Neural cell (in vitro differentiated cells): ENCODE measurements at regions not wholly inside any gene's neighbourhood (a gene's known extent, or its start where the extent isn't known, plus 50 kb on each side); places are given as distances from the start of the nearest gene placed in this dataset.

Experiments used
- H2AFZ ChIP-seq: fragments of 200-600, 300-800 bp; sonication (generic), shearing (Covaris generic); 2 replicates; pipeline ENCODE4 v1.6.0; 2014; ENCODE audit warnings: low read depth, mild to moderate bottlenecking, antibody characterized with exemption, low read length, moderate library complexity
- H3F3A ChIP-seq: fragments of 200-600 bp; shearing (Covaris generic); 2 replicates; pipeline ENCODE4 v1.6.1; 2016; ENCODE audit warnings: mild to moderate bottlenecking, moderate library complexity, mixed read lengths, antibody characterized with exemption, low read length; ENCODE audit not compliant: insufficient read depth, poor library complexity, severe bottlenecking
- H3K27ac ChIP-seq: fragments of 200-600, 300-800 bp; sonication (generic), shearing (Covaris generic); 2 replicates; pipeline ENCODE4 v1.5.1; 2014; ENCODE audit warnings: mild to moderate bottlenecking, low read length, moderate library complexity
- H3K27me3 ChIP-seq: fragments of 300-800, 200-600 bp; sonication (generic), shearing (Covaris generic); 2 replicates; pipeline ENCODE4 v1.6.0; 2014; ENCODE audit warnings: mild to moderate bottlenecking, low read depth, low read length, moderate library complexity; ENCODE audit not compliant: insufficient read depth
- H3K36me3 ChIP-seq: fragments of 300-800, 200-600 bp; sonication (generic), shearing (Covaris generic); 2 replicates; pipeline ENCODE4 v1.5.1; 2014; ENCODE audit warnings: mild to moderate bottlenecking, antibody characterized with exemption, low read length, moderate library complexity; ENCODE audit not compliant: insufficient read depth
- H3K4me2 ChIP-seq: fragments of 300-800, 200-600 bp; sonication (generic), shearing (Covaris generic); 2 replicates; pipeline ENCODE4 v1.6.0; 2014; ENCODE audit warnings: mild to moderate bottlenecking, low read length
- H3K4me3 ChIP-seq: fragments of 300-800, 200-600 bp; sonication (generic), shearing (Covaris generic); 2 replicates; pipeline ENCODE4 v1.5.1; 2014; ENCODE audit warnings: mild to moderate bottlenecking, low read length, moderate library complexity
- H3K79me2 ChIP-seq: fragments of 200-600 bp; shearing (Covaris generic); replicated peaks from 2 replicates; pipeline ENCODE4 v1.6.0; 2014; ENCODE audit warnings: mild to moderate bottlenecking, low read length, moderate library complexity; ENCODE audit not compliant: insufficient read depth
- H3K9ac ChIP-seq: fragments of 300-800, 200-600 bp; sonication (generic), shearing (Covaris generic); 2 replicates; pipeline ENCODE4 v1.6.1; 2016; ENCODE audit warnings: mild to moderate bottlenecking, low read length, mixed read lengths
- H3K9me2 ChIP-seq: fragments of 200-600 bp; shearing (Covaris generic); 2 replicates; pipeline ENCODE4 v1.6.1; 2016; ENCODE audit warnings: mild to moderate bottlenecking, low read length, mixed read lengths; ENCODE audit not compliant: insufficient read depth
- H3K9me3 ChIP-seq: fragments of 200-600, 300-800 bp; sonication (generic), shearing (Covaris generic); 2 replicates; pipeline ENCODE4 v1.6.1; 2016; ENCODE audit warnings: mild to moderate bottlenecking, mixed run types, low read length, moderate library complexity, mixed read lengths
- H4K20me1 ChIP-seq: fragments of 200-600 bp; shearing (Covaris generic); 2 replicates; pipeline ENCODE4 v1.6.1; 2016; ENCODE audit warnings: mild to moderate bottlenecking, mixed run types; ENCODE audit not compliant: insufficient read depth
- CTCF ChIP-seq: fragments of 450-650 bp; IDR thresholded peaks from 2 replicates; pipeline ENCODE4 v1.5.1; 2014; ENCODE audit warnings: antibody characterized with exemption, mild to moderate bottlenecking, moderate library complexity; ENCODE audit not compliant: poor library complexity, severe bottlenecking
- EP300 ChIP-seq: fragments of 450-650 bp; conservative IDR thresholded peaks from 2 replicates; pipeline ENCODE4 v1.6.1; 2014; ENCODE audit warnings: antibody characterized with exemption, mild to moderate bottlenecking, moderate library complexity; ENCODE audit not compliant: poor library complexity, severe bottlenecking
- EZH2 ChIP-seq: fragments of 200-600, 300-800 bp; shearing (Covaris generic), sonication (generic); IDR thresholded peaks from 2 replicates; pipeline ENCODE4 v1.6.1; 2014; ENCODE audit warnings: antibody characterized with exemption, low read length, borderline replicate concordance, mild to moderate bottlenecking; ENCODE audit not compliant: insufficient read depth, poor library complexity, severe bottlenecking
- MXI1 ChIP-seq: fragments of 450-650 bp; conservative IDR thresholded peaks from 2 replicates; pipeline ENCODE4 v1.6.1; 2014; ENCODE audit warnings: antibody characterized with exemption, mild to moderate bottlenecking; ENCODE audit not compliant: poor library complexity, severe bottlenecking
- POLR2AphosphoS5 ChIP-seq: IDR thresholded peaks from 2 replicates; pipeline ENCODE4 v1.6.1; 2012
- RAD21 ChIP-seq: fragments of 450-650 bp; conservative IDR thresholded peaks from 2 replicates; pipeline ENCODE4 v1.6.1; 2014; ENCODE audit warnings: antibody characterized with exemption, mild to moderate bottlenecking, moderate library complexity
- REST ChIP-seq: IDR thresholded peaks from 2 replicates; pipeline ENCODE4 v1.6.1; 2012; ENCODE audit warnings: borderline replicate concordance
- SMC3 ChIP-seq: fragments of 450-650 bp; conservative IDR thresholded peaks from 2 replicates; pipeline ENCODE4 v1.6.1; 2014; ENCODE audit warnings: antibody characterized with exemption, mild to moderate bottlenecking, moderate library complexity; ENCODE audit not compliant: poor library complexity
- TAF1 ChIP-seq: IDR thresholded peaks from 2 replicates; pipeline ENCODE4 v1.6.1; 2012; ENCODE audit warnings: low read depth

GRCh38 chr4:162409048-162409447 is 245.2 kb upstream of the FSTL5 start:
- Histone ChIP-seq H3F3A (no peaks in the 10 kb centered on the region), H3K4me2 (no peak overlapping the region), H2AFZ (no peak overlapping the region), H3K36me3 (no peaks in the 10 kb centered on the region), H3K9ac (no peak overlapping the region), H3K9me3 (no peaks in the 10 kb centered on the region), H4K20me1 (no peaks in the 10 kb centered on the region), H3K9me2 (no peaks in the 10 kb centered on the region), H3K4me3 (no peak overlapping the region), H3K27me3 (no peaks in the 10 kb centered on the region), H3K79me2 (no peaks in the 10 kb centered on the region), H3K27ac (no peak overlapping the region)
- TF ChIP-seq SMC3 (no peak), TAF1 (no peak)

GRCh38 chr4:162408309-162408708 is 244.5 kb upstream of the FSTL5 start:
- Histone ChIP-seq H3K27ac (no peak overlapping the region), H3K9ac (no peak overlapping the region), H3K4me3 (no peak overlapping the region), H3K27me3 (no peaks in the 10 kb centered on the region), H3K79me2 (no peaks in the 10 kb centered on the region), H2AFZ (no peak overlapping the region), H3F3A (no peaks in the 10 kb centered on the region), H4K20me1 (no peaks in the 10 kb centered on the region), H3K36me3 (no peaks in the 10 kb centered on the region), H3K9me3 (no peaks in the 10 kb centered on the region), H3K9me2 (no peaks in the 10 kb centered on the region), H3K4me2 (no peak overlapping the region)
- TF ChIP-seq SMC3: no peak
- no peak for TF ChIP-seq REST
- TF ChIP-seq CTCF: no peak
- no peak for TF ChIP-seq EZH2
- no peak for TF ChIP-seq RAD21
- no peak for TF ChIP-seq POLR2AphosphoS5
- TF ChIP-seq EP300: no peak

GRCh38 chr4:162406637-162407365 is 243.0 kb upstream of the FSTL5 start:
- no peak overlapping the region for H3K4me3 ChIP-seq
- H3K36me3 ChIP-seq: no peaks in the 10 kb centered on the region
- TF ChIP-seq EZH2 (no peak), POLR2AphosphoS5 (no peak), EP300 (no peak), CTCF (no peak), MXI1 (no peak), SMC3 (no peak), RAD21 (no peak), TAF1 (no peak), REST (no peak)
- H3K27ac ChIP-seq: no peak overlapping the region
- H3K79me2 ChIP-seq: no peaks in the 10 kb centered on the region
- no peak overlapping the region for H3K9ac ChIP-seq
- no peaks in the 10 kb centered on the region for H3K9me2 ChIP-seq
- H2AFZ ChIP-seq: no peak overlapping the region
- H3K4me2 ChIP-seq: no peak overlapping the region
- no peaks in the 10 kb centered on the region for H3F3A ChIP-seq
- no peaks in the 10 kb centered on the region for H4K20me1 ChIP-seq
- H3K9me3 ChIP-seq: no peaks in the 10 kb centered on the region
- H3K27me3 ChIP-seq: no peaks in the 10 kb centered on the region
